ENCODE measurements at regions not wholly inside any gene's neighbourhood (a gene's known extent, or its start where the extent isn't known, plus 50 kb on each side); places are given as distances from the start of the nearest gene placed in this dataset.
A peak's percentile ranks its signal among the peaks of the same experiment; 100 is the strongest.

DNA sequence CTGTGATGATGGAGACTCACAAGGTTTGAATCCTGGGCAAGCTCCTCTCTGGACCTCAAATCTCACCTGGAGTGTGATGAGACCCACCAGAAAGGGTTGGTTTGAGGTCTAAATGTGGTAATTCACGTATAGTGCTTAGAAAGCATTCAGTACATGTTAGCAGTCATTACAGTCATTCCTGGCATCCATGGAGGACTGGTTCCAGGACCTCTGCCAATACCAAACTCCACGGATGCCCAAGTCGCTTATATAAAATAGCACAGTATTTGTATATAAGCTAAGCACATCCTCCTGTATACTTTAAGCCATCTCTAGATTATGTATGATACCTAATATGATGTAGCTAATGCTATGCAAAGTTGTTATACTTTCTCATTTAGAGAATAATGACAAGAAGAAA is 67.6 kb upstream of the CYP2D6 start:
- H3K27me3 ChIP-seq (ENCODE audit: control insufficient read depth, insufficient read depth, low read length), result no peaks in the 10 kb centered on the region
- peaks cover 5% of the 10 kb centered on the region for H3K36me3 ChIP-seq (ENCODE audit: control insufficient read depth, insufficient read depth, low read length)
- H3K4me1 ChIP-seq (ENCODE audit: control insufficient read depth, insufficient read depth, low read length), result no peaks in the 10 kb centered on the region
- no CpG with 5 or more reads among the region's 3 CpGs for whole genome bisulfite sequencing (ENCODE audit: insufficient coverage)
- no peak overlapping the region for H3K27ac ChIP-seq (ENCODE audit: low read depth, low read length)
- H3K4me3 ChIP-seq (ENCODE audit: low read depth, low read length), result no peak overlapping the region
- DNase-seq (ENCODE audit: low read depth in 4 of 6, low spot score in 6 of 6), result peak in 2 of 6 donors; percentile 43 to 55
- H3K9me3 ChIP-seq (ENCODE audit: control insufficient read depth, insufficient read depth, low read length), result no peaks in the 10 kb centered on the region

DNA sequence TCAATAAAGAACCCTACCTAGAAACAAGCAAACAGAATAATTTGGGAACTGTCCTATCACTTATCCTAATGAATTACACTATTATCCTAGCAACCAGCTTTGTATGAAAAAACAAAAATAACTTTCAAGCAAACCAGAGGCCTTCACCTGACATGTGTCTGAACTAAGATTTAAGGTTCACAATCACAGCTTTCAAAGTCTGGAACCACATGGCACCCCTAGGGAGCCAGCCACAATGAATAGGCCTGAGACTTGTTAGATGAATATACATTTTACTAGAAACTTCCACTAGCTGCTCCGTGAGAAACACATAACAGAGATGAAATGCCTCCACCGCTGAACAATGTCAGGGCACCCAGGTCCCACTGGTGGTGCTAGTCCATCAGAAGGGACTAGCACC is 65.8 kb upstream of the CYP2D6 start:
- Histone ChIP-seq H3K36me3 (ENCODE audit: control insufficient read depth, insufficient read depth, low read length) (peaks cover 2% of the 10 kb centered on the region), H3K4me3 (ENCODE audit: low read depth, low read length) (no peak overlapping the region), H3K4me1 (ENCODE audit: control insufficient read depth, insufficient read depth, low read length) (no peaks in the 10 kb centered on the region), H3K27me3 (ENCODE audit: control insufficient read depth, insufficient read depth, low read length) (no peaks in the 10 kb centered on the region), H3K9me3 (ENCODE audit: control insufficient read depth, insufficient read depth, low read length) (no peaks in the 10 kb centered on the region), H3K27ac (ENCODE audit: low read depth, low read length) (no peak overlapping the region)
- WGBS (ENCODE audit: insufficient coverage), result 67% methylated on average over 1 of the region's 2 CpGs
- DNase-seq (ENCODE audit: low read depth in 4 of 6, low spot score in 6 of 6), result no peak

DNA sequence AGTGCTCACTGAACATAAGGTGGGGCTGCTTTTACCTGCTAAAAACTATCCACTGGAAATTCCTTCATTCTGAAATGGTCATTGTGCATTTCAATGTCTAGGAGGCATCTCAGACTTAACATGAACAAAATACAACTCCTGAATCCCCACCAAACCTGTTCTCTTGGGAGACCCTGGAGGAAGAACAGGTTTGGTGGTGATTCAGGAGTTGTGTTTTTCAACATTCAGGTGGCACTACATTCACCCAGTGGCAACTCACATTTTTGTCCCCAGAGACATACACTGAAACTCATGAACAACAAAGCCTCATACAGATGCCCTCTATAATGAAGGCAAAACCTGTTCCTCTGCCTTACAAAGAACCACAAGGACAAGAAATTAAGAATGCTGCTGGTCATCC is 64.3 kb upstream of the CYP2D6 start:
- DNase-seq (ENCODE audit: low read depth in 4 of 6, low spot score in 6 of 6), result no peak
- Histone ChIP-seq H3K27me3 (ENCODE audit: control insufficient read depth, insufficient read depth, low read length) (no peaks in the 10 kb centered on the region), H3K27ac (ENCODE audit: low read depth, low read length) (no peak overlapping the region), H3K4me3 (ENCODE audit: low read depth, low read length) (no peak overlapping the region), H3K36me3 (ENCODE audit: control insufficient read depth, insufficient read depth, low read length) (no peaks in the 10 kb centered on the region), H3K9me3 (ENCODE audit: control insufficient read depth, insufficient read depth, low read length) (no peaks in the 10 kb centered on the region), H3K4me1 (ENCODE audit: control insufficient read depth, insufficient read depth, low read length) (no peaks in the 10 kb centered on the region)

DNA sequence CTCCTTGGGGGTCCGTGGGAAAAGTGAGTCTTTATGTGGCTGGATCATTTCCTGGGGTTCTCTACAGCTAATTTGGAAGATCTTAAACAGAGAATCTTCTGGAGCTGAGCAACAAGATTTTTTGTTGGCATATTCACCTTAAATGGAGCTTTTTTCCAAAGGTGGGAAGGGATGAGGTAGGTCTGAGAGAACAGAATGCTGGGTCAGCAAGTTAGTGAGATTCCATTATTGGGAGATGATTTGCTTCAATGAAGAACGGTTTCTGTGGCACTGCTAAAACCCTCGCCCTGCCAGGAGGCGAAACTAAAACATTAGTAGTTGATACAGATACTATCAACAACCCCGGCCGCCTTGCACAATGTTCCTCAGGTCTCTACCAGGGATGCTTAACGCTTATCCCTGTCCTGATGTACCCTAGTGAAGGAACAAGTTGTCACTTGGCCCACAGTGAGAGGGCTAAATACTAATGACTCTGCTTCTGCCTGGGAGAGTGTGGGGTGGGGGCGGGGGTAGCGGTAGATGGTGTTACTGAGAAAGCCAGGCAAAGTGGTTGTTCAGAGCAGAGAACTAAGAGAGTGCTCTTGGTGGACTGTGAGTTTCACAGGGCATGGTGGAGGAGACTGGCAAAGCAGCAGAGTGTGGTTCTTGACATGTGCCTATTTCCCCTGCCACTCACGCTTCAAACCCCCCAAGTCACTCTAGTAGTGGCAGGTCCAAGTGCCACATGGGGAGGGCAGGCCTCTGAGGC is 63.7 kb upstream of the CYP2D6 start:
- Histone ChIP-seq H3K27ac (ENCODE audit: low read depth, low read length) (no peak overlapping the region), H3K36me3 (ENCODE audit: control insufficient read depth, insufficient read depth, low read length) (no peaks in the 10 kb centered on the region), H3K27me3 (ENCODE audit: control insufficient read depth, insufficient read depth, low read length) (no peaks in the 10 kb centered on the region), H3K4me3 (ENCODE audit: low read depth, low read length) (no peak overlapping the region), H3K9me3 (ENCODE audit: control insufficient read depth, insufficient read depth, low read length) (no peaks in the 10 kb centered on the region), H3K4me1 (ENCODE audit: control insufficient read depth, insufficient read depth, low read length) (no peaks in the 10 kb centered on the region)
- 97% methylated on average over 7 of the region's 10 CpGs for WGBS (ENCODE audit: insufficient coverage)
- DNase-seq (ENCODE audit: low read depth in 4 of 6, low spot score in 6 of 6), result no peak

DNA sequence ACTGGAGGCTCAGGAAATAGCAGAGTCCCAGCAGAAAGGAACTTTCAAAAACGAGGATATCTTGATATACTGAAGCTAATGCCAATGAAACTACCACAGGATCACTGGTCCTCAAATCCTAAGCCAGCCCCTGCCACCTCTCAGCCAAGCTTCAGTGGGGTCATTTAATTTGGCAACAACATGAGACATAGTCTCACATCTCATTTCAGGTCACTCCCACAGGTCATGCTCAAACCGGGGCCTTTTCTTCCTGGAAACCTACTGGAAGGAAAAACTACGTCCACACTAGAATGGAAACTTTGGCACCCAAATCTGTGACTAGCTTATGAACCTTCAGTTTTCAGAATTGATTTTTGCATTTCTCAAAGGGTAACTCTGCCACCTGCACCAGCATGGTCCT is 61.9 kb upstream of the CYP2D6 start:
- no peaks in the 10 kb centered on the region for H3K36me3 ChIP-seq (ENCODE audit: control insufficient read depth, insufficient read depth, low read length)
- H3K27me3 ChIP-seq (ENCODE audit: control insufficient read depth, insufficient read depth, low read length), result no peaks in the 10 kb centered on the region
- H3K4me1 ChIP-seq (ENCODE audit: control insufficient read depth, insufficient read depth, low read length), result no peaks in the 10 kb centered on the region
- no peak for DNase-seq (ENCODE audit: low read depth in 4 of 6, low spot score in 6 of 6)
- no peaks in the 10 kb centered on the region for H3K9me3 ChIP-seq (ENCODE audit: control insufficient read depth, insufficient read depth, low read length)
- WGBS (ENCODE audit: insufficient coverage), result 74% methylated on average over 2 of the region's 3 CpGs
- no peak overlapping the region for H3K4me3 ChIP-seq (ENCODE audit: low read depth, low read length)
- no peak overlapping the region for H3K27ac ChIP-seq (ENCODE audit: low read depth, low read length)

DNA sequence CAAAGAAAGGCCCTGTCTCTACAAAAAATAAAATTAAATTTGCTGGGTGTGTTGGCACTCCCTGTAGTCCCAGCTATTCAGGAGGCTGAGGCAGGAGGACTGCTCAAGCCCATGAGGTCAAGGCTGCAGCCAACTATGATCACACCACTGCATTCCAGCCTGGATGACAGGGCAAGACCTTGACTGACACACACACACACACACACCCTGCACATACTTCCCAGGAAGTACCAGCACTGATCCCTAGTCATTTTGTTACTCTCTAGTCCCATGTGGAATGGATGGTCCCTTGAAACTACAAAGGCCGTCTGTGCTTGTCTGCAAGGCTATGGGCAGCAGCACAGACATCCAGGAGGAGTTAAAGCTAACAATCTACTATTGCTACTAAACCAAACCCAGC is 59.7 kb upstream of the CYP2D6 start:
- H3K9me3 ChIP-seq (ENCODE audit: control insufficient read depth, insufficient read depth, low read length), result no peaks in the 10 kb centered on the region
- H3K4me3 ChIP-seq (ENCODE audit: low read depth, low read length), result no peak overlapping the region
- WGBS (ENCODE audit: insufficient coverage), result no CpG with 5 or more reads among the region's 1 CpG
- no peak for DNase-seq (ENCODE audit: low read depth in 4 of 6, low spot score in 6 of 6)
- H3K4me1 ChIP-seq (ENCODE audit: control insufficient read depth, insufficient read depth, low read length), result no peaks in the 10 kb centered on the region
- no peaks in the 10 kb centered on the region for H3K27me3 ChIP-seq (ENCODE audit: control insufficient read depth, insufficient read depth, low read length)
- H3K27ac ChIP-seq (ENCODE audit: low read depth, low read length), result no peak overlapping the region
- H3K36me3 ChIP-seq (ENCODE audit: control insufficient read depth, insufficient read depth, low read length), result no peaks in the 10 kb centered on the region

DNA sequence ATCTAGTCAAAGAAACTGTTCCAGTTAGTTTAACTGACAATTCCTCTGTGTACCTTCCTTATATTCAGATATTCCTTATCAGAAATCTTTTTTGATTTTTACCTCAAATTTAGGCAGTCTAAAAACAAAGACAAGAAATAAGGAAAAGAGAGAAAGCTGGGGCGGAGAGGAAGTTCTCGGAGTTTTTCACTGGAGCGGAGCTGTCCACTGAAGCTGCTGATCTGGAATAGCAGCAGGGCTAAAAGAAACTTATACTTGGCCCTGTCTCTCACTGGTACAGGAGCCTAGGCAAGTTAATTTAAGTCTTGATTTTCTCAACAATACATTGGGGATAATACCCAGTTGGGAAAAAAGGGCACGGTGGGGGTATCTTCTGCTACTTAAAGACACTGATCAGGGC is 59.2 kb upstream of the CYP2D6 start:
- DNase-seq (ENCODE audit: low read depth in 4 of 6, low spot score in 6 of 6), result no peak
- H3K4me1 ChIP-seq (ENCODE audit: control insufficient read depth, insufficient read depth, low read length), result no peaks in the 10 kb centered on the region
- no peaks in the 10 kb centered on the region for H3K27me3 ChIP-seq (ENCODE audit: control insufficient read depth, insufficient read depth, low read length)
- WGBS (ENCODE audit: insufficient coverage), result 77% methylated on average over 4 of the region's 4 CpGs
- no peak overlapping the region for H3K4me3 ChIP-seq (ENCODE audit: low read depth, low read length)
- no peaks in the 10 kb centered on the region for H3K36me3 ChIP-seq (ENCODE audit: control insufficient read depth, insufficient read depth, low read length)
- no peak overlapping the region for H3K27ac ChIP-seq (ENCODE audit: low read depth, low read length)
- no peaks in the 10 kb centered on the region for H3K9me3 ChIP-seq (ENCODE audit: control insufficient read depth, insufficient read depth, low read length)

DNA sequence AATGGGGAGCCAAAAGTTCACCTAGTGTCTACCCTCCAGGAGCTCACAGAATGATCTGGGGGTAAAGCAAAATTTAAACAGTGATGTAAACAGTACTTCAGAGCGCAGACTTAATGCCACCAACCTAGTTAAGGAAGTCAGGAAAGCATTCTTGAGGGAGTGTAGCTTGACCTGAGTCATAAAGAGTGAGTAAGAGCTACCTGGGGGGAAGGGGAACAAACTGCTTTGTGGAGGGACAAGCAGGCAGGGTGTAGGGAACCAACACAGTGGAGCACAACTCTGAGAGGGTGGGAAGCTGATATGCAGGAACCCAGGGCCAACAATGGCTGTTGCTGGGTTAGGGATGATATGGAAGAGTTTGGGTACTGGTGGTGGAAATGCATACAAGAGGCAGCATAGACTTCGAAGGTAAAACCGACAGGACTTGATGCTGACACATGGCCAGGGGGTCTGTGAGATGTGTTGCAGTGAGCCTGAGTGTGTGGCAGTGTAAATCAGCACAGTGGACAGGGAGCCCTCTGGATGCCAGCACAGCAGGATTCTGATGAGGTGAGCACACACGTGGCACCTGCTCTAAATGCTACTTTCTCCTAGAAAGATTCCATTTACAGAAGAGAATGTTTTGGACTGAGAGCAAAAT is 58.3 kb upstream of the CYP2D6 start:
- H3K9me3 ChIP-seq (ENCODE audit: control insufficient read depth, insufficient read depth, low read length), result no peaks in the 10 kb centered on the region
- no peak overlapping the region for H3K4me3 ChIP-seq (ENCODE audit: low read depth, low read length)
- 64% methylated on average over 4 of the region's 4 CpGs for WGBS (ENCODE audit: insufficient coverage)
- no peak overlapping the region for H3K27ac ChIP-seq (ENCODE audit: low read depth, low read length)
- no peaks in the 10 kb centered on the region for H3K36me3 ChIP-seq (ENCODE audit: control insufficient read depth, insufficient read depth, low read length)
- H3K4me1 ChIP-seq (ENCODE audit: control insufficient read depth, insufficient read depth, low read length), result no peaks in the 10 kb centered on the region
- no peak for DNase-seq (ENCODE audit: low read depth in 4 of 6, low spot score in 6 of 6)
- no peaks in the 10 kb centered on the region for H3K27me3 ChIP-seq (ENCODE audit: control insufficient read depth, insufficient read depth, low read length)

DNA sequence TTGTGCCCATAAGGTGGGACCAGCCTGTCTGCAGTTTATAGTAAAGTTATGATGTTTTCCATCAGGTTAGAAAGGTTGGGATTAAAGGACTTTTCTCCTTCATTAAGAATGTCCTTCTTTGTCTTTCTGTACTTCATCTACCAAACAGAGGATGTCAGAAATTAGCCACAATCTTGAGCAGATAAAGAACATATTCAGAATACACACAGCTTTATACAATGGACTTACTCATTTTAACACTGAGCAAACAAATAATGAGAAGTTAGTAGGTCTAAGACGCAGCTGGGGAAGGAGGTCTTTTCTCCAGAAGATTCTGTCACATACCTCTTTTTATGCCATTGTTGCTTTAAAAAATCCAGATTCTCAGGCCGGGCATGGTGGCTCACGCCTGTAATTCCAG is 57.0 kb upstream of the CYP2D6 start:
- H3K36me3 ChIP-seq (ENCODE audit: control insufficient read depth, insufficient read depth, low read length), result no peaks in the 10 kb centered on the region
- H3K27ac ChIP-seq (ENCODE audit: low read depth, low read length), result no peak overlapping the region
- H3K4me3 ChIP-seq (ENCODE audit: low read depth, low read length), result no peak overlapping the region
- H3K4me1 ChIP-seq (ENCODE audit: control insufficient read depth, insufficient read depth, low read length), result no peaks in the 10 kb centered on the region
- H3K27me3 ChIP-seq (ENCODE audit: control insufficient read depth, insufficient read depth, low read length), result no peaks in the 10 kb centered on the region
- H3K9me3 ChIP-seq (ENCODE audit: control insufficient read depth, insufficient read depth, low read length), result no peaks in the 10 kb centered on the region
- DNase-seq (ENCODE audit: low read depth in 4 of 6, low spot score in 6 of 6), result no peak
- WGBS (ENCODE audit: insufficient coverage), result no CpG with 5 or more reads among the region's 3 CpGs

DNA sequence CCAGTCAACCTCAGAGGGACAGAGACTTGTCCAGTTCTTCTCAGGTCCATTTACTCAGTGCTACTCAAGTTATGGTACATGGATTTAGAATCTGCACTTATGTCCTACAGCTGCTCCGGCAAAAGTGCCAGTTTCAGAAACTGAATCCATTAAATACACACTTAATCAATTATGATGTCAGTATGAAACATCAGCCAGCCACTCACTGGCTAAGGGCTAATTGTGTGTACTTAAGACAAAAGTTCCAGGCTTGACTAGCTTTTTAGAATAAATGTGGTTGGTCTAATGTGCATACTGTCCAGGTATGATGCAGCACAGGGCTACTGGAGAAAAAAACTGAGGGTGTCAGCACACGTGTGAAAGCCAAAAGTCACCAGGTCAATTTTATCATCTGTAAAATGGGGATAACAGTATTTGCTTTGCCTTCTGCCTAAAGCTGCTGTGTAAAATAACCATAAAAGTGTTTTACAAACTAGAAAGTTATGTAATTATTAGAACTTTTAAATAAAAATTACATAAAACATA is 55.4 kb upstream of the CYP2D6 start:
- Histone ChIP-seq H3K27ac (ENCODE audit: low read depth, low read length) (no peak overlapping the region), H3K4me1 (ENCODE audit: control insufficient read depth, insufficient read depth, low read length) (no peaks in the 10 kb centered on the region), H3K4me3 (ENCODE audit: low read depth, low read length) (no peak overlapping the region), H3K36me3 (ENCODE audit: control insufficient read depth, insufficient read depth, low read length) (no peaks in the 10 kb centered on the region), H3K9me3 (ENCODE audit: control insufficient read depth, insufficient read depth, low read length) (no peaks in the 10 kb centered on the region), H3K27me3 (ENCODE audit: control insufficient read depth, insufficient read depth, low read length) (no peaks in the 10 kb centered on the region)
- no CpG with 5 or more reads among the region's 2 CpGs for whole genome bisulfite sequencing (ENCODE audit: insufficient coverage)
- no peak for DNase-seq (ENCODE audit: low read depth in 4 of 6, low spot score in 6 of 6)
